MM.1S (cell line): ENCODE measurements at regions not wholly inside any gene's neighbourhood (a gene's known extent, or its start where the extent isn't known, plus 50 kb on each side); places are given as distances from the start of the nearest gene placed in this dataset.

Experiments
- DNase-seq: peaks from one replicate; pipeline ENCODE4 v3.0.0-alpha.2; 2015
- H2AFZ ChIP-seq: fragments of 300-600 bp; sonication (generic); 2 replicates; pipeline ENCODE4 v1.6.0; 2016; ENCODE audit warnings: antibody characterized with exemption, low read length
- H3F3A ChIP-seq: fragments of 300-600 bp; sonication (generic); 2 replicates; pipeline ENCODE4 v1.6.1; 2016; ENCODE audit warnings: mild to moderate bottlenecking, antibody characterized with exemption, low read length, moderate library complexity, mixed read lengths; ENCODE audit not compliant: insufficient read depth
- H3K27ac ChIP-seq: fragments of 300-600 bp; sonication (generic); 2 replicates; pipeline ENCODE4 v1.5.1; 2016; ENCODE audit warnings: mild to moderate bottlenecking, low read length
- H3K27me3 ChIP-seq: fragments of 300-600 bp; sonication (generic); replicated peaks from 2 replicates; pipeline ENCODE4 v1.6.0; 2016; ENCODE audit warnings: low read length; ENCODE audit not compliant: insufficient read depth
- H3K36me3 ChIP-seq: fragments of 300-600 bp; sonication (generic); replicated peaks from 2 replicates; pipeline ENCODE4 v1.6.1; 2016; ENCODE audit warnings: mild to moderate bottlenecking, low read length, mixed read lengths; ENCODE audit not compliant: insufficient read depth
- H3K4me1 ChIP-seq: fragments of 300-600 bp; sonication (generic); 2 replicates; pipeline ENCODE4 v1.6.1; 2016; ENCODE audit warnings: low read length, mixed read lengths
- H3K4me2 ChIP-seq: fragments of 300-600 bp; sonication (generic); 2 replicates; pipeline ENCODE4 v1.6.0; 2016; ENCODE audit warnings: low read depth, low read length
- H3K4me3 ChIP-seq: fragments of 300-600 bp; sonication (generic); 2 replicates; pipeline ENCODE4 v1.5.1; 2016; ENCODE audit warnings: low read length, mixed read lengths
- H3K79me2 ChIP-seq: fragments of 300-600 bp; sonication (generic); 2 replicates; pipeline ENCODE4 v1.6.1; 2016; ENCODE audit warnings: mixed run types, low read length, mixed read lengths
- H3K9ac ChIP-seq: fragments of 300-600 bp; sonication (generic); 2 replicates; pipeline ENCODE4 v1.6.1; 2016; ENCODE audit warnings: low read length, mixed read lengths
- H3K9me2 ChIP-seq: fragments of 300-600 bp; sonication (generic); replicated peaks from 2 replicates; pipeline ENCODE4 v1.6.1; 2016; ENCODE audit warnings: mild to moderate bottlenecking, low read length, mixed read lengths; ENCODE audit not compliant: insufficient read depth
- H3K9me3 ChIP-seq: fragments of 300-600 bp; sonication (generic); replicated peaks from 2 replicates; pipeline ENCODE4 v1.6.1; 2016; ENCODE audit warnings: mild to moderate bottlenecking, low read length, mixed read lengths; ENCODE audit not compliant: insufficient read depth
- H4K20me1 ChIP-seq: fragments of 300-600 bp; sonication (generic); 2 replicates; pipeline ENCODE4 v1.6.1; 2016; ENCODE audit warnings: mild to moderate bottlenecking, low read length, moderate library complexity, mixed read lengths; ENCODE audit not compliant: insufficient read depth
- EZH2 ChIP-seq: fragments of 300-600 bp; sonication (generic); optimal IDR thresholded peaks from 2 replicates; pipeline ENCODE3; 2017; ENCODE audit warnings: low read depth, mild to moderate bottlenecking, antibody characterized with exemption, low read length, mixed read lengths
- EZH2phosphoT487 ChIP-seq: fragments of 300-600 bp; sonication (generic); IDR thresholded peaks from 2 replicates; pipeline ENCODE4 v1.6.1; 2018; ENCODE audit warnings: antibody characterized with exemption, low read length
- TF ChIP-seq, protein P1 (sequence below): fragments of 300-600 bp; sonication (generic); IDR thresholded peaks from 2 replicates; pipeline ENCODE4 v1.5.1; 2016; ENCODE audit warnings: antibody characterized with exemption, low read length, mixed read lengths

DNA sequence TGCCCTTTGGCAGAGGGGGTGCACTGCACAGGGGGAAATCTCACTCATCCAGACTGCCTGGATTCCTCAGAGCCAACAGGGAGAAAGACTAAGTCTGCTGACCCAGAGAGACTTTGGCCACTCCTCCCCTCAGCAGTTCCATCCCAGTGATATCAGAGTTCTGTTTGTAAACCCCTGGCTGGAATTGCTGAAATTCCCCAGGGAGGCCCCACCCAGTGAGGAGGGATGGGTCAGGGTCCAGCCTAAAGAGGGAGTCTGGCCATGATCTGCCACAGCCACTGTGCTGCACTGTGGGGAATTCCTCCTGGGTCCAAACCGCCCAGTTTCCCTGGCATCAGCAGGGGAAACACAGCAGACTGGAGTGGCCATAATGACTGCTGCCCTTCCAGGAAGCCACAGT, 54.9 kb upstream of the USP15 start:
- Histone ChIP-seq H2AFZ (no peak overlapping the region), H3K9ac (no peak overlapping the region), H3K4me1 (no peaks in the 10 kb centered on the region), H3K4me3 (no peak overlapping the region), H3K27ac (no peak overlapping the region), H3K9me3 (no peaks in the 10 kb centered on the region), H3K36me3 (no peaks in the 10 kb centered on the region), H3K9me2 (no peaks in the 10 kb centered on the region), H3F3A (no peaks in the 10 kb centered on the region), H3K79me2 (no peaks in the 10 kb centered on the region), H4K20me1 (no peaks in the 10 kb centered on the region), H3K27me3 (no peaks in the 10 kb centered on the region), H3K4me2 (no peak overlapping the region)
- no peak for DNase-seq
- no peak for TF ChIP-seq EZH2
- TF ChIP-seq EZH2phosphoT487 = no peak
- TF ChIP-seq, protein P1, sequence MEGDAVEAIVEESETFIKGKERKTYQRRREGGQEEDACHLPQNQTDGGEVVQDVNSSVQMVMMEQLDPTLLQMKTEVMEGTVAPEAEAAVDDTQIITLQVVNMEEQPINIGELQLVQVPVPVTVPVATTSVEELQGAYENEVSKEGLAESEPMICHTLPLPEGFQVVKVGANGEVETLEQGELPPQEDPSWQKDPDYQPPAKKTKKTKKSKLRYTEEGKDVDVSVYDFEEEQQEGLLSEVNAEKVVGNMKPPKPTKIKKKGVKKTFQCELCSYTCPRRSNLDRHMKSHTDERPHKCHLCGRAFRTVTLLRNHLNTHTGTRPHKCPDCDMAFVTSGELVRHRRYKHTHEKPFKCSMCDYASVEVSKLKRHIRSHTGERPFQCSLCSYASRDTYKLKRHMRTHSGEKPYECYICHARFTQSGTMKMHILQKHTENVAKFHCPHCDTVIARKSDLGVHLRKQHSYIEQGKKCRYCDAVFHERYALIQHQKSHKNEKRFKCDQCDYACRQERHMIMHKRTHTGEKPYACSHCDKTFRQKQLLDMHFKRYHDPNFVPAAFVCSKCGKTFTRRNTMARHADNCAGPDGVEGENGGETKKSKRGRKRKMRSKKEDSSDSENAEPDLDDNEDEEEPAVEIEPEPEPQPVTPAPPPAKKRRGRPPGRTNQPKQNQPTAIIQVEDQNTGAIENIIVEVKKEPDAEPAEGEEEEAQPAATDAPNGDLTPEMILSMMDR = no peak

DNA sequence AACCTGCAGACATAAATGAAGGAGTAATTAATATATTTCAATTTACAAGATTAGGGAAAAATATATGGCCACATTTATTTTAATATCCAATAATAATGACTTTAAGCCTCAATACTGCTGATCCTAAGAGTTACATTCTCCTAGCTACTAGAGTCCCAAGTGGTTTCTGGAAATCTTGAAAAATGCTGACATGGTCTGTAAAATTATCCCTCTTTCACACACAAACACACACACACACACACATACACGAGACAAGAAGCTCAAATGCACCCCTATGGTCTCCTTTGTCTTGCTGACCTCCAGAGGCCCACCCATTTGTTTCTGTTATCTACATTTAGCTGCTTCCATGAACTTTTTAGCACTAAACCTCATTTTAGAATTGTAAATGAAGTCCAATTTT, 53.0 kb upstream of the USP15 start:
- Histone ChIP-seq H3K4me1 (no peaks in the 10 kb centered on the region), H3K27ac (no peak overlapping the region), H3K4me2 (no peak overlapping the region), H4K20me1 (no peaks in the 10 kb centered on the region), H3K36me3 (no peaks in the 10 kb centered on the region), H2AFZ (no peak overlapping the region), H3K9me3 (no peaks in the 10 kb centered on the region), H3F3A (no peaks in the 10 kb centered on the region), H3K79me2 (no peaks in the 10 kb centered on the region), H3K9ac (no peak overlapping the region), H3K9me2 (no peaks in the 10 kb centered on the region), H3K27me3 (no peaks in the 10 kb centered on the region), H3K4me3 (no peak overlapping the region)
- no peak for TF ChIP-seq EZH2phosphoT487
- no peak for TF ChIP-seq EZH2
- TF ChIP-seq, protein P1 = no peak
- no peak for DNase-seq
